K562 (cell line): ENCODE measurements at regions not wholly inside any gene's neighbourhood (a gene's known extent, or its start where the extent isn't known, plus 50 kb on each side); places are given as distances from the start of the nearest gene placed in this dataset.

Source experiments
- ATAC-seq: fragments of 200-7000 bp; cut with Tn5 transposase; 3 replicates; pipeline ENCODE4 v1.9.1; 2020; ENCODE audit warnings: moderate library complexity
- BruUV-seq: library from RNA; stranded (reverse); fragments of 400-500 nt; replicated peaks from 2 replicates; lab custom pipeline; 2021; lab: Mats Ljungman, UMichigan
- CTCF ChIA-PET: fragments of 300-600 bp; formaldehyde crosslinking; extraction: SDS; loops from one replicate; lab custom pipeline; 2021; ENCODE audit warnings: low intra/inter-chr PET ratio; lab: Yijun Ruan, JAX
- POLR2A ChIA-PET: fragments of 300-600, 350-650 bp; sonication (Branson Sonifier 250); formaldehyde crosslinking; extraction: SDS; loops from one replicate; lab custom pipeline; 2021; ENCODE audit warnings: antibody characterized with exemption, inconsistent platforms; lab: Yijun Ruan, JAX
- DNase-seq, 4 experiments: peaks; one replicate each; pipeline versions ENCODE4 v3.0.0 to v3.0.0-alpha.2; 2011 to 2018; ENCODE audit warnings: low spot score in 3 of 4, mixed read lengths in 3 of 4; ENCODE audit errors: extremely low read depth in 1 of 4
- FAIRE-seq: peaks from 2 replicates; lab custom pipeline; 2011; peaks lifted over from hg19 to GRCh38; lab: Jason Lieb, UNC
- H2AFZ ChIP-seq: 2 replicates; pipeline ENCODE4 v1.6.0; 2011; ENCODE audit warnings: low read depth, low read length, control low read depth, inconsistent platforms
- H3K27ac ChIP-seq: fragments of 200-600 bp; 3 replicates; pipeline ENCODE4 v1.8.0; 2011; ENCODE audit warnings: low read depth, mild to moderate bottlenecking, control low read depth, inconsistent platforms, low read length, moderate library complexity, mixed read lengths; ENCODE audit errors: extremely low read depth
- H3K27me3 ChIP-seq, 2 experiments: fragments of 300-600 bp in 1 of 2; 2 replicates in 1 of 2; 3 replicates in 1 of 2; pipeline versions ENCODE4 v1.6.0 to v1.8.0; 2011; ENCODE audit warnings: inconsistent platforms in 2 of 2, low read length in 2 of 2, mild to moderate bottlenecking in 1 of 2, mixed read lengths in 1 of 2, moderate library complexity in 1 of 2; ENCODE audit not compliant: control insufficient read depth in 2 of 2, insufficient read depth in 2 of 2
- H3K36me3 ChIP-seq: fragments of 300-600 bp; 3 replicates; pipeline ENCODE4 v1.8.0; 2011; ENCODE audit warnings: mild to moderate bottlenecking, low read length, inconsistent platforms; ENCODE audit not compliant: control insufficient read depth, insufficient read depth
- H3K4me1 ChIP-seq, 2 experiments: fragments of 200-600 bp in 1 of 2; replicated peaks in 1 of 2; 2 replicates in 1 of 2; 3 replicates in 1 of 2; pipeline versions ENCODE4 v1.5.1 to v1.8.0; 2011; ENCODE audit warnings: inconsistent platforms in 2 of 2, low read length in 2 of 2, mild to moderate bottlenecking in 1 of 2, mixed read lengths in 1 of 2, moderate library complexity in 1 of 2; ENCODE audit not compliant: control insufficient read depth in 2 of 2, insufficient read depth in 2 of 2
- H3K4me2 ChIP-seq: 2 replicates; pipeline ENCODE4 v1.6.1; 2011; ENCODE audit warnings: low read length, control low read depth, inconsistent platforms, mixed read lengths; ENCODE audit not compliant: insufficient read depth
- H3K4me3 ChIP-seq: fragments of 200-600 bp; sonication (generic), shearing (Covaris generic); 2 replicates; pipeline ENCODE4 v1.5.1; 2016; ENCODE audit warnings: control low read depth, inconsistent platforms
- H3K79me2 ChIP-seq: fragments of 200-600 bp; 3 replicates; pipeline ENCODE4 v1.8.0; 2011; ENCODE audit warnings: low read length, inconsistent platforms; ENCODE audit not compliant: control insufficient read depth, insufficient read depth
- H3K9ac ChIP-seq, 2 experiments: 2 replicates each; pipeline versions ENCODE4 v1.6.0 to v1.6.1; 2011; ENCODE audit warnings: low read depth in 2 of 2, low read length in 2 of 2, control low read depth in 1 of 2, inconsistent platforms in 1 of 2, mild to moderate bottlenecking in 1 of 2, mixed read lengths in 1 of 2; ENCODE audit not compliant: insufficient read depth in 1 of 2
- H3K9me1 ChIP-seq: one replicate; pipeline ENCODE4 v1.6.0; 2011; ENCODE audit warnings: inconsistent platforms, mild to moderate bottlenecking, low read length, moderate library complexity; ENCODE audit not compliant: control insufficient read depth, insufficient read depth
- H3K9me3 ChIP-seq: replicated peaks from 2 replicates; pipeline ENCODE4 v1.5.1; 2011; ENCODE audit warnings: low read depth, low read length, inconsistent platforms; ENCODE audit not compliant: control insufficient read depth, insufficient read depth
- H4K20me1 ChIP-seq: replicated peaks from 2 replicates; pipeline ENCODE4 v1.6.1; 2011; ENCODE audit warnings: low read length, inconsistent platforms, mixed read lengths; ENCODE audit not compliant: control insufficient read depth, insufficient read depth
- ARHGAP35 ChIP-seq: fragments of 450-650 bp; IDR thresholded peaks from 2 replicates; pipeline ENCODE4 v1.6.1; 2018; ENCODE audit not compliant: partially characterized antibody
- CHCHD3 ChIP-seq: fragments of 250-450 bp; sonication (Bioruptor Pico); IDR thresholded peaks from 2 replicates; pipeline ENCODE4 v2.1.2; 2022; ENCODE audit warnings: mild to moderate bottlenecking
- ELF1 ChIP-seq: fragments of 200-800 bp; sonication (Bioruptor generic); IDR thresholded peaks from 2 replicates; pipeline ENCODE4 v1.6.1; 2016; ENCODE audit warnings: missing genetic modification characterization, missing compliant biosample characterization
- EZH2 ChIP-seq: IDR thresholded peaks from 2 replicates; pipeline ENCODE4 v1.6.1; 2012; ENCODE audit warnings: low read depth, mild to moderate bottlenecking, inconsistent platforms, low read length, borderline replicate concordance
- GMEB1 ChIP-seq: fragments of 250-450 bp; sonication (Bioruptor Pico); IDR thresholded peaks from 2 replicates; pipeline ENCODE4 v1.4.0; 2020; ENCODE audit warnings: mild to moderate bottlenecking
- HMBOX1 ChIP-seq: sonication (generic); IDR thresholded peaks from 2 replicates; pipeline ENCODE4 v1.6.1; 2016
- KAT2B ChIP-seq: IDR thresholded peaks from one replicate; pipeline ENCODE4 v1.6.1; 2012; ENCODE audit warnings: low read depth, mild to moderate bottlenecking, control low read depth, inconsistent platforms, low read length, moderate library complexity
- OTX1 ChIP-seq: fragments of 450-650 bp; formaldehyde crosslinking; IDR thresholded peaks from 2 replicates; pipeline ENCODE4 v1.4.0; 2022; ENCODE audit warnings: mild to moderate bottlenecking
- RBM14 ChIP-seq: fragments of 200-400 bp; formaldehyde crosslinking; IDR thresholded peaks from 2 replicates; pipeline ENCODE4 v1.6.1; 2018; ENCODE audit warnings: low read depth, mild to moderate bottlenecking, low read length, moderate library complexity, borderline replicate concordance; ENCODE audit not compliant: insufficient read depth
- ZNF217 ChIP-seq: sonication (generic); formaldehyde crosslinking; IDR thresholded peaks from 2 replicates; pipeline ENCODE4 v1.8.0; 2022; ENCODE audit warnings: mild to moderate bottlenecking, missing genetic modification reagents
- ZNF41 ChIP-seq: fragments of 250-450 bp; sonication (Bioruptor Pico); conservative IDR thresholded peaks from 2 replicates; pipeline ENCODE4 v1.4.0; 2020; ENCODE audit warnings: mild to moderate bottlenecking
- WGBS: fragments of 100-300 bp; shearing (Covaris generic); methylation state at CpG from one replicate; pipeline ENCODE4 v1.1.6; 2016; ENCODE audit warnings: low coverage, mixed read lengths; ENCODE audit not compliant: insufficient coverage; ENCODE audit errors: missing lambda C conversion rate; 5-methylcytosine and 5-hydroxymethylcytosine counted together
- in situ Hi-C: fragments of 300-500 bp; cut with MboI; formaldehyde crosslinking; loops from 4 replicates; pipeline ENCODE4 v1.15.0; 2018; ENCODE audit warnings: inconsistent platforms, mixed read lengths
- intact Hi-C: fragments of 100-400 bp; cut with micrococcal nuclease; formaldehyde crosslinking; loops from 2 replicates; pipeline ENCODE4 v1.14.2; 2022
- TF ChIP-seq, protein P1 (sequence below): sonication (generic); formaldehyde crosslinking; IDR thresholded peaks from 2 replicates; pipeline ENCODE4 v1.8.0; 2022; ENCODE audit warnings: mild to moderate bottlenecking, missing genetic modification reagents
- TF ChIP-seq, protein P2 (sequence below), 3 experiments: fragments of 200-800 bp in 1 of 3; fragments of 250-450 bp in 1 of 3; fragments of 450-650 bp in 1 of 3; sonication (Bioruptor Pico) in 1 of 3; sonication (Bioruptor generic) in 1 of 3; formaldehyde crosslinking in 1 of 3; IDR thresholded peaks; 2 replicates each; pipeline versions ENCODE4 v1.6.1 to v1.8.0; 2016 to 2022; ENCODE audit warnings: mild to moderate bottlenecking in 2 of 3, missing genetic modification characterization in 2 of 3, missing compliant biosample characterization in 1 of 3, moderate library complexity in 1 of 3

- H3K9me3 ChIP-seq, result no peaks in the 10 kb centered on the region
- FAIRE-seq, result no peak
- H3K36me3 ChIP-seq, result no peaks in the 10 kb centered on the region
- H4K20me1 ChIP-seq, result no peaks in the 10 kb centered on the region
- H3K4me3 ChIP-seq, result no peak overlapping the region
- no peak for ATAC-seq
- intact Hi-C loops (no loop called here), in situ Hi-C loops (no loop called here)
- BruUV-seq, result no TSS peak
- H2AFZ ChIP-seq, result no peak overlapping the region
- H3K9ac ChIP-seq, result no peak overlapping the region
- 28% methylated on average over 5 of the region's 5 CpGs for WGBS
- no peaks in the 10 kb centered on the region for H3K9me1 ChIP-seq
- no peaks in the 10 kb centered on the region for H3K79me2 ChIP-seq
- ChIA-PET CTCF (no interaction called here), POLR2A (no interaction called here)
- H3K27me3 ChIP-seq, result no peaks in the 10 kb centered on the region
- DNase-seq, result no peak
- H3K4me2 ChIP-seq, result no peak overlapping the region
- H3K27ac ChIP-seq, result no peak overlapping the region
- H3K4me1 ChIP-seq, result no peaks in the 10 kb centered on the region
- no peak for TF ChIP-seq ELF1 (tag)
- no peak for TF ChIP-seq ZNF217 (CRISPR knock-in tag)
- no peak for TF ChIP-seq HMBOX1
- TF ChIP-seq CHCHD3 (CRISPR knock-in tag), result no peak
- no peak for TF ChIP-seq ZNF41 (CRISPR knock-in tag)
- TF ChIP-seq, protein P1, sequence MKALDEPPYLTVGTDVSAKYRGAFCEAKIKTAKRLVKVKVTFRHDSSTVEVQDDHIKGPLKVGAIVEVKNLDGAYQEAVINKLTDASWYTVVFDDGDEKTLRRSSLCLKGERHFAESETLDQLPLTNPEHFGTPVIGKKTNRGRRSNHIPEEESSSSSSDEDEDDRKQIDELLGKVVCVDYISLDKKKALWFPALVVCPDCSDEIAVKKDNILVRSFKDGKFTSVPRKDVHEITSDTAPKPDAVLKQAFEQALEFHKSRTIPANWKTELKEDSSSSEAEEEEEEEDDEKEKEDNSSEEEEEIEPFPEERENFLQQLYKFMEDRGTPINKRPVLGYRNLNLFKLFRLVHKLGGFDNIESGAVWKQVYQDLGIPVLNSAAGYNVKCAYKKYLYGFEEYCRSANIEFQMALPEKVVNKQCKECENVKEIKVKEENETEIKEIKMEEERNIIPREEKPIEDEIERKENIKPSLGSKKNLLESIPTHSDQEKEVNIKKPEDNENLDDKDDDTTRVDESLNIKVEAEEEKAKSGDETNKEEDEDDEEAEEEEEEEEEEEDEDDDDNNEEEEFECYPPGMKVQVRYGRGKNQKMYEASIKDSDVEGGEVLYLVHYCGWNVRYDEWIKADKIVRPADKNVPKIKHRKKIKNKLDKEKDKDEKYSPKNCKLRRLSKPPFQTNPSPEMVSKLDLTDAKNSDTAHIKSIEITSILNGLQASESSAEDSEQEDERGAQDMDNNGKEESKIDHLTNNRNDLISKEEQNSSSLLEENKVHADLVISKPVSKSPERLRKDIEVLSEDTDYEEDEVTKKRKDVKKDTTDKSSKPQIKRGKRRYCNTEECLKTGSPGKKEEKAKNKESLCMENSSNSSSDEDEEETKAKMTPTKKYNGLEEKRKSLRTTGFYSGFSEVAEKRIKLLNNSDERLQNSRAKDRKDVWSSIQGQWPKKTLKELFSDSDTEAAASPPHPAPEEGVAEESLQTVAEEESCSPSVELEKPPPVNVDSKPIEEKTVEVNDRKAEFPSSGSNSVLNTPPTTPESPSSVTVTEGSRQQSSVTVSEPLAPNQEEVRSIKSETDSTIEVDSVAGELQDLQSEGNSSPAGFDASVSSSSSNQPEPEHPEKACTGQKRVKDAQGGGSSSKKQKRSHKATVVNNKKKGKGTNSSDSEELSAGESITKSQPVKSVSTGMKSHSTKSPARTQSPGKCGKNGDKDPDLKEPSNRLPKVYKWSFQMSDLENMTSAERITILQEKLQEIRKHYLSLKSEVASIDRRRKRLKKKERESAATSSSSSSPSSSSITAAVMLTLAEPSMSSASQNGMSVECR (CRISPR knock-in tag), result no peak
- TF ChIP-seq, protein P2, sequence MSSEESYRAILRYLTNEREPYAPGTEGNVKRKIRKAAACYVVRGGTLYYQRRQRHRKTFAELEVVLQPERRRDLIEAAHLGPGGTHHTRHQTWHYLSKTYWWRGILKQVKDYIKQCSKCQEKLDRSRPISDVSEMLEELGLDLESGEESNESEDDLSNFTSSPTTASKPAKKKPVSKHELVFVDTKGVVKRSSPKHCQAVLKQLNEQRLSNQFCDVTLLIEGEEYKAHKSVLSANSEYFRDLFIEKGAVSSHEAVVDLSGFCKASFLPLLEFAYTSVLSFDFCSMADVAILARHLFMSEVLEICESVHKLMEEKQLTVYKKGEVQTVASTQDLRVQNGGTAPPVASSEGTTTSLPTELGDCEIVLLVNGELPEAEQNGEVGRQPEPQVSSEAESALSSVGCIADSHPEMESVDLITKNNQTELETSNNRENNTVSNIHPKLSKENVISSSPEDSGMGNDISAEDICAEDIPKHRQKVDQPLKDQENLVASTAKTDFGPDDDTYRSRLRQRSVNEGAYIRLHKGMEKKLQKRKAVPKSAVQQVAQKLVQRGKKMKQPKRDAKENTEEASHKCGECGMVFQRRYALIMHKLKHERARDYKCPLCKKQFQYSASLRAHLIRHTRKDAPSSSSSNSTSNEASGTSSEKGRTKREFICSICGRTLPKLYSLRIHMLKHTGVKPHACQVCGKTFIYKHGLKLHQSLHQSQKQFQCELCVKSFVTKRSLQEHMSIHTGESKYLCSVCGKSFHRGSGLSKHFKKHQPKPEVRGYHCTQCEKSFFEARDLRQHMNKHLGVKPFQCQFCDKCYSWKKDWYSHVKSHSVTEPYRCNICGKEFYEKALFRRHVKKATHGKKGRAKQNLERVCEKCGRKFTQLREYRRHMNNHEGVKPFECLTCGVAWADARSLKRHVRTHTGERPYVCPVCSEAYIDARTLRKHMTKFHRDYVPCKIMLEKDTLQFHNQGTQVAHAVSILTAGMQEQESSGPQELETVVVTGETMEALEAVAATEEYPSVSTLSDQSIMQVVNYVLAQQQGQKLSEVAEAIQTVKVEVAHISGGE (CRISPR knock-in tag; IDR thresholded peaks at IDR 0.05), result no peak
- no peak for TF ChIP-seq GMEB1 (CRISPR knock-in tag)
- no peak for TF ChIP-seq OTX1
- TF ChIP-seq EZH2, result no peak
- TF ChIP-seq RBM14, result no peak
- TF ChIP-seq KAT2B, result no peak
- no peak for TF ChIP-seq ARHGAP35
These were observed 162.5 kb upstream of the RNPC3 start for GRCh38 chr1:103363008-103363365.
